ENCODE measurements at regions not wholly inside any gene's neighbourhood (a gene's known extent, or its start where the extent isn't known, plus 50 kb on each side); places are given as distances from the start of the nearest gene placed in this dataset.

GRCh38 chr2:16189029-16189835 lies 248.9 kb downstream of the MYCN start:
- no peak for TF ChIP-seq BCL6B (tag by site-specific recombination; IDR thresholded peaks at IDR 0.05)
- TF ChIP-seq ZNF776 (tag by site-specific recombination; IDR thresholded peaks at IDR 0.05; ENCODE audit: borderline replicate concordance), result no peak
- no peak for TF ChIP-seq ZNF354C (tag by site-specific recombination; IDR thresholded peaks at IDR 0.05; ENCODE audit: borderline replicate concordance, low read depth)
- TF ChIP-seq ZSCAN30 (tag by site-specific recombination; IDR thresholded peaks at IDR 0.05), result no peak
- TF ChIP-seq ZBTB26 (tag by site-specific recombination; optimal IDR thresholded peaks at IDR 0.05), result no peak
- no peak for TF ChIP-seq ZNF747 (tag by site-specific recombination; IDR thresholded peaks at IDR 0.05)
- no peak for TF ChIP-seq SALL2 (tag by site-specific recombination; IDR thresholded peaks at IDR 0.05; ENCODE audit: borderline replicate concordance)
- no peak for TF ChIP-seq KLF17 (tag by site-specific recombination; IDR thresholded peaks at IDR 0.05)
- TF ChIP-seq ZNF837 (tag by site-specific recombination; IDR thresholded peaks at IDR 0.05), result no peak
- no peak for TF ChIP-seq KLF9 (tag by site-specific recombination; IDR thresholded peaks at IDR 0.05; ENCODE audit: low read depth)
- no peak for TF ChIP-seq PRDM6 (tag by site-specific recombination; IDR thresholded peaks at IDR 0.05)
- TF ChIP-seq ZFP37 (tag by site-specific recombination; IDR thresholded peaks at IDR 0.05), result no peak
- no peak for TF ChIP-seq ATF2 (tag by site-specific recombination; IDR thresholded peaks at IDR 0.05; ENCODE audit: low read depth)
- no peak for TF ChIP-seq GLIS1 (tag by site-specific recombination; IDR thresholded peaks at IDR 0.05)
- no peak for TF ChIP-seq ZBTB8A (tag by site-specific recombination; IDR thresholded peaks at IDR 0.05)
- TF ChIP-seq ZNF518A (tag by site-specific recombination; conservative IDR thresholded peaks at IDR 0.05; ENCODE audit: low read depth), result no peak
- Histone ChIP-seq H3K36me3 (ENCODE audit: control insufficient read depth in 2 of 2, insufficient read depth in 1 of 2, low read length in 2 of 2) (no peaks in the 10 kb centered on the region), H3K9me3 (ENCODE audit: control insufficient read depth, insufficient read depth, low read depth, low read length) (no peaks in the 10 kb centered on the region), H3K4me1 (ENCODE audit: control insufficient read depth, insufficient read depth, low read length) (no peaks in the 10 kb centered on the region), H3K27ac (ENCODE audit: extremely low read depth, low read depth, low read length) (no peak overlapping the region), H3K4me3 (ENCODE audit: low read depth, low read length) (no peak overlapping the region)
- CTCF ChIA-PET, result interaction anchor here (0.7 kb wide), 1 partner anchor 328 kb away, joined by 3 read pairs; no protein-coding TSS in a partner anchor
- POLR2A ChIA-PET, result no interaction called here
